ENCODE measurements at regions not wholly inside any gene's neighbourhood (a gene's known extent, or its start where the extent isn't known, plus 50 kb on each side); places are given as distances from the start of the nearest gene placed in this dataset.
"Not testable (repeated sequence)": the region's sequence is repeated elsewhere in the genome, so short reads cannot be mapped to it uniquely, and the experiment has no call there.

- not testable (repeated sequence) for DNase-seq
These were observed 150.2 kb downstream of the SEC14L1 start for GRCh38 chr17:77290759-77291558.

DNA sequence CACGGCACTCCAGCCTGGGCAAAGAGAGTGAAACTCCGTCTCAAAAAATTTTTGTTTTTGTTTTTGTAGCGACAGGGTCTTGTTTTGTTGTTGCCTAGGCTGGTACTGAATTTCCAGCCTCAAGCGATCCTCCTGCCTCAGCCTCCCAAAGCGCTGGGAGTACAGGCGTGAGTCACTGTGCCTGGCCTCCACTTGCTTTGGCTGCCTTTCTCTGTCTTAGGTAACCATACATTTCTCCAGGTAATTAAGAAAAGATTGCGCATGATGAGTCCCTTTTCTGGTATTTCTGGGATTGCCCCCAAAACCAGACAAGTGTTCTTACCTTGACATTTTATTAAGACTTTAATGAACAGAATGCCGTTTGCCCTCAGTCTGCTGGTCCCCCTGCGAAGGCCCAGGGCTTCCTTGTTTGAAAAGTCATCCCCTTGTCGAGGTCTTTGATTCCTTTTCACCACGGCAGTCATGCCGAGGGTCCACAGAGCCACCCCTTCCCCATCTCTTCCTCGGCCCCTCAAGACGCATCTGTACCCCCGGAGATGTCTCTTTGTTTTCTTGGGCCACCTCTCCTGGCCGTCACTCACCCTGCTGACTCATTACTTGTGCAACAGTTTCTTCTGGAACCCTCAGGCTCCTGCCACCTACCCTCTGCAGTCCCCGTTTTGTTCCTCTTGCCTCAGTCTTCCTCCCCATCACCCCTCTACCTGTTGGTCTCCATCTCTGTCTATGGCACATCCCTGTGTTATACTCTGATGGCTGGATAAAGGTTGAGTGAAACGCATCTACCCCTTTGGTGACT is 151.0 kb downstream of the SEC14L1 start:
- no peak for DNase-seq

GRCh38 chr17:77294761-77295160 is 154.0 kb downstream of the SEC14L1 start:
- DNase-seq, result no peak

GRCh38 chr17:77295241-77295853 is 154.6 kb downstream of the SEC14L1 start:
- no peak for DNase-seq

- DNase-seq, result no peak
These were observed 156.1 kb downstream of the SEC14L1 start for GRCh38 chr17:77296769-77297409.

DNA sequence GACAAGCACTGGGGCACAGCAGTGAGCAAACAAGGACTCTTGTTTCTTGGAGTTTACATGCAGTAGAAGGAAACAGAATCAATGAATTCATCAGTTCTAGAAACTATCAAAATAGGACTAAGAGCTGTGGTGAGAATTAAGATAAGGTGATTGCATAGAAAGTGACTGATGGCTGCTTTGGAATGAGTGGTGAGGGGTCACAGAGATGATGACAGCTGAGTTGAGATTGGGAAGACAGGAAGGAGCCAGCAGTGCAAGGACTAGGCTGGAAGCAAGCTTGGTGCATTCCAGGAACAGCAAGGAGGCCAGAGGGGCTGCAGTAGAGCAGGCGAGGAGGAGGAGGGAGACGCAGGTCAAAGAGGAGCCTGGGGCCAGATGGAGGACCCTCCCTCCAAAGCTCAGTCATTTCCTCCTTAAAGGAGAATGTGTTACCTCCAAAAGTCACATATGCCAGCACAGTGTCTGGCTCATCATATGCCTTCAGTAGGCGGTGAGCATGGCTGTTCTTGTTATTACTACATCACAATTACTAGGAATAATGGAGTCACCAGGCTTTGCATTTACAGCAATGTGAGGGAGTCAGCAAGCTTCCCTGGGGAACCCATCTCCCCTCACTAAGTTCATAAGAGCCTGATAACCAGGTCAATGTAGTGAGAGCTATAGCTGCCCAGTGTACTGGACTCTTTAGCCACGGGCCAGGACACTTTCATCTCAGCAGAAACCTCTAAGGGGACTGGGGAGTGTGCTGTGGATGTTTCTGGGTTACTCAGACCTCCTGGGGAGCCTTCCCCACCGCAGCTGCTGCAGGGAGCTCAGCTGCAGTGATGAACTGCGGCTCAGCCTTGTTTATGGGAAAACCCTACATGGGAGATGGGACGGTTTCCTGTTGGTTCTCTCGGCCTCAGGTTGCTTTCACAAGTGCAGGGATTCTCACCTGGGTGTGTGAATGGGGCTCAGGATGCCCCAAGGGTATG is 157.2 kb downstream of the SEC14L1 start:
- DNase-seq, result no peak

DNA sequence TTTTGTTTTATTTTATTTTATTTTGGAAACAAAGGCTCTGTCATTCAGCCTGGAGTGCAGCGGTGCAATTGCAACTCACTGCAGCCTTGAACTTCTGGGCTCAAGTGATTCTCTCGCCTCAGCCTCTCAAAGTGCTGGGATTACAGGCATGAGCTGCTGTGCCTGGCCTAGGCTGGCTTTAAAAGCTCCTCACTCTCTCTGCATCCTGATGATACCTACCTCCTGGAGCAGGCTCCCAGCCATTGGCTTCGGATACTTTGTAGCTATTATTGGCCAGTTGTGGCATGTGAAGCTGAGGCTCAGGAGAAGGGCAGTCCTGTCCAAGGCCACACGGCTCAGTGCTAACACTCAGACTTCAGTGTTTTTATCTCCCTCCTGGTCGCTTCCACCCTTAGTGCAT is 158.0 kb downstream of the SEC14L1 start:
- no peak for DNase-seq

- DNase-seq, result no peak
These were observed 158.7 kb downstream of the SEC14L1 start for GRCh38 chr17:77299256-77300015.

DNA sequence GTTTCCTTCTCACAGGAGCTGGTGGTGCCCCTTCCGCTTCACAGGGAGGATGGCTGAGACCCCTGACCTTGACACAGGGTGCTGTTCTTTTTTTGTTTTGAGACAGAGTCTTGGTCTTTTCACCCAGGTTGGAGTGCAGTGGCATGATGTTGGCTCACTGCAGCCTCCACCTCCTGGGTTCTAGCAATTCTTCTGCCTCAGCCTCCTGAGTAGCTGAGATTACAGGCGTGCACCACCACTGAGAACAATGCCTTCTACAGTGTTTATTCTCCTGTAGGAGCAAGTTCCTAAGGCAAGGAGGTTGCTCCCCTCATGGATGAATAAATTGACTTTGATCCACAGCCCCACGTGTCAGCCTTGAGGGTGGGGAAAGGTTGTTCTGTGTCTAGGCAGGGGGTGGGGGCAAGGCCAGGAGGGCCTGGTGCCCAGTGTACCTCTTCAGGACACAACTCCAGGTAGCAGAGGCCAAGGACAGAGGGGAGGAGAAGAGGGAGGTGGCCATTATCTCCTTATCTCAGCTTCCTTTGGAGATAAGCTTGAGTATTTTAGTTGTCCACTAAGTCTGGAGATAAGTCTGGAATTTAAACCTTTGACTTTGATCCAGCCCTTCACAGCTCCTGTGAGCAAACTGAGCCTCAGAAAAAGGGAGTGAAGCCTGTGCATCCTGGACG is 159.4 kb downstream of the SEC14L1 start:
- no peak for DNase-seq

- DNase-seq, result no peak
These were observed 161.0 kb downstream of the SEC14L1 start for GRCh38 chr17:77301694-77302266.

- no peak for DNase-seq
These were observed 161.9 kb downstream of the SEC14L1 start for GRCh38 chr17:77302682-77303081.

DNA sequence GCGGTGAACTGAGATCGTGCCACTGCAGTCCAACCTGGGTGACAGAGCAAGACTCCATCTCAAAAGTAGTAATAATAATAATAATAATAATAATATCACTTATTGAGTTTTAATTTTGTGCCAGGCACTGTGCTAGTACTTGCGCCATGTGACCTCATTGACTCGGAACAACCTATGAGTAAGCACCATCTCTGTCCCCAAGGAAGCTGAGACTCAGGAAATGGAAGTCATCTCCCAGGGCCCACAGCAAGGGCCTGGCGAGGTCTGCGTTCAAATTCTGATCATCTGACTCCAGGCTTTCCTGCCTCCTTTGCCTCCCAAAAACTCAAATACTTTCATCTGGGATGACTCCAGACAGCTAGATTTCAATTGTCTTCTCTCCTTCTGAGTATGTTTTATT is 162.9 kb downstream of the SEC14L1 start:
- no peak for DNase-seq

GRCh38 chr17:77304051-77304745 is 163.4 kb downstream of the SEC14L1 start:
- DNase-seq, result no peak

DNA sequence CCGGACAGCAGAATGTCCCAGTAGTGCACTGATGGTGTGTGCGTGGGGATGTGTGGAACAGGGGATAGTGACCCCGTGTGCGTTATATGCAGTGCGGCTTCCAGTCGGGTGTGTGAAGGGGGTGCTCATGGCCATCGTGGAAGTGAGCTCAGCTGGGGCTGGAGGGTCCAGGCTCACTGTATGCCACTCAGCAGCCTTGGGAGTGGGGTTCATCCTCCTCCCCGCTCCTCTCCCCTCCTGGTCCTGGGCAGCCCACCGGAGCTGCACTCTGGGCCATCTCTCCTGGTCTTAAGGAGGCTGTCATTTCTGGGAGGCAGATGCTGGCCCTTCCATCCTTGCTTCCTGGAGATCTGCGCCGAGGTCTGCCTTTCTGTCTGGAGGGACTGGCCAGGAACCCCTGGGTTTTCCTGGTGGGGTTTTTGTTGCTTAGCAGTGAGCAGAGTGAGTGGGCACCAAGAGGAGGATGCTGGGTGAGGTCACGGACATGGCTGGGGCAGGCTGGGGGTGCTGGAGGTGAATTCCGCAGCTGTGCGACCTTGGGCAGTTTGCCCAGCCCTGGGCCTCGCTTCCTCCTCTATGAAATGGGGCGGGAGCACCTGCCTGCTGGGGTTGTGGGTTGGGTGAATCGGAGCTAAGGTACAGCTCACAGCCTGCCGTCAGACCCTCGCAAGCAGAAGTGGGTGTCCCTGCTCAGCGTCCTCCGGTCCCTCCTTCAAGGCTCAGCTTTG is 164.1 kb downstream of the SEC14L1 start:
- DNase-seq, result no peak

DNA sequence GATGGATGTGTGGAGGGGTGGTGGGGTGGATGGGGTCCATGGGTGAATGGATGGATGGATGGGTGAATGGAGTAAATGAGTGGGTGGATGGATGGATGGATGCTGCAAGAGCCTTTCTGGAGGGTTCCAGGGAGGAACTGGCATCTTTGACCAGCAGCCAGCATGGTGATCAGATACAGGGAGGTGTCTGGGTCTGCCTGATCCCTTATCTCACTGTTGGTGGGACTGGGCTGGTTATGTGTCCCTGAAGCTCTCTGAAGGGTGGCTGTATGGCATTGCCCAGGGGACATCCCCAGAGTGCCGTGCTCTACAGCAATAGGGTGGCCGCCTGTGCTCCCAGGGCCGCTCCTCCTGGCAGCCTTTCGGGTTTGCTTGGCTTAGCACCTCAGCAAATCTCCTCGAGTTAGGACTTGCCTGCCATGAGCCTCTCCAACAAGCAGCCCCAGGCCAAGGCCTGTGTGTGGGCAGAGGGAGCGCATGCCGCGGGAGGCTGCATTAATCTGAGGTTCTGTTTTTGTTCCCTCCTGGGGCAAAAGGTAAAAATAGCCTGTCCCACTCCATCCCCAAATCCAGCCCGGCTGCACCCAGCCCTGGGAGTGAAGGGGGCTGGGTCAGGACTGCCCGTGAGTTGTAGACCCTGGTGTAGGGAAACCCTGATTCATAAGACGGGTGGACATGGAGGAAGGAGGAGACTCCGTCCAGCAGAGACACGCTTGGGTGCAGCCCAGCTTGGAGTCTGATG is 165.4 kb downstream of the SEC14L1 start:
- no peak for DNase-seq

DNA sequence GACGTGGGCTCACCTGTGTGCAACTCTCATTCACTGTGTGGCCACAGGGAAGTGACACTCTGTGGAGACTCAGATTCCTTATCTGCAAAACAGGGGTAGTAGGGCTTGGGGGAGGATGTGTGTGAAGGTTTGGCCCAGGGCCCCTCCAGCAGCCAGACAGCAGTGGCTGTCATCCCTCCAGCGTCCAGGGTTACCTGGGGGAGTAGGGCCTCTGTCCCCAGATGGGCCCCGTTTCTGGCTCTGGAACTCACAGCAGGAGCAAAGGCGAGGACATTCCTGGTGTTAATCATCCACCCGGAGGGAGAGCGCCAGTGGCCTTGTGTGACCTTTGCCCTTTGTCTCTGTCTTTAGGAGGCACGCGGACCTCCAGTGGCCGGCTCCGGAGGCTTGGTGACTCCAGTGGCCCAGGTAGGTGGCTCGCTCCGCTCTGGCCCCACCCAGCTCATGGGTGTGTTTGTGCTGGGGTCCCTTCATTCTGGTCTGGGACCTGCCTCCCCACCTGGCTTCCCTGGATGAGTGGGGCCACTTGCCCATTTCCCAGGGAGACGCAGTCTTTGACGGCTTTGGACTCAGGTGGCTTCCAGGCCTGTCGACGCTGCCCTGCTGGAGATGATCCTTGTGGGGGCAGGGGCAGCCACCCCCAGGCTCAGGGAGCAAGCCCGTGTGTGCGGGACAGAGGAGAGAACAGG is 166.2 kb downstream of the SEC14L1 start:
- no peak for DNase-seq

GRCh38 chr17:77307479-77308198 is 166.9 kb downstream of the SEC14L1 start:
- no peak for DNase-seq
